ENCODE measurements at regions not wholly inside any gene's neighbourhood (a gene's known extent, or its start where the extent isn't known, plus 50 kb on each side); places are given as distances from the start of the nearest gene placed in this dataset.

DNA sequence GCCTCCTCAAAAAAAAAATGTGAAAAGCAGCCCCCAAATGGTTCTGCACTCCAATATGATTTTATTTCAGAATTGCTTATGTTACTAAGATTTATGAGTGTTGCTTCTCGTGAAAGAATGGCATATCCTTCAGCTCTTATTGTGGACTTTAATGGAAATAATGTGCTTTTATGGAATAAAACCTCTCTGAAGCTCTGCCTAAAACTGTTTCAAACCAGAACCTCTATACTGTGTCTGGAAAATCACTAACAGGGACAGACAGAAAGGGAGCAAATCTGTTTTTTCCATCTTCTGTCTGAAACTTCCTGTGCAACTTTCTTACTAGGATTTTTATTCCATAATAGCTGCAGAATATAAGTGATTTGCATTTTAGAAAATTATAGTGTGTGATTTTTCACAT, 493.1 kb downstream of the ANKRD50 start:
- TF ChIP-seq, protein P1, sequence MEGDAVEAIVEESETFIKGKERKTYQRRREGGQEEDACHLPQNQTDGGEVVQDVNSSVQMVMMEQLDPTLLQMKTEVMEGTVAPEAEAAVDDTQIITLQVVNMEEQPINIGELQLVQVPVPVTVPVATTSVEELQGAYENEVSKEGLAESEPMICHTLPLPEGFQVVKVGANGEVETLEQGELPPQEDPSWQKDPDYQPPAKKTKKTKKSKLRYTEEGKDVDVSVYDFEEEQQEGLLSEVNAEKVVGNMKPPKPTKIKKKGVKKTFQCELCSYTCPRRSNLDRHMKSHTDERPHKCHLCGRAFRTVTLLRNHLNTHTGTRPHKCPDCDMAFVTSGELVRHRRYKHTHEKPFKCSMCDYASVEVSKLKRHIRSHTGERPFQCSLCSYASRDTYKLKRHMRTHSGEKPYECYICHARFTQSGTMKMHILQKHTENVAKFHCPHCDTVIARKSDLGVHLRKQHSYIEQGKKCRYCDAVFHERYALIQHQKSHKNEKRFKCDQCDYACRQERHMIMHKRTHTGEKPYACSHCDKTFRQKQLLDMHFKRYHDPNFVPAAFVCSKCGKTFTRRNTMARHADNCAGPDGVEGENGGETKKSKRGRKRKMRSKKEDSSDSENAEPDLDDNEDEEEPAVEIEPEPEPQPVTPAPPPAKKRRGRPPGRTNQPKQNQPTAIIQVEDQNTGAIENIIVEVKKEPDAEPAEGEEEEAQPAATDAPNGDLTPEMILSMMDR (IDR thresholded peaks at IDR 0.05) = no peak
- TF ChIP-seq POLR2A (IDR thresholded peaks at IDR 0.05) = no peak
- TF ChIP-seq EP300 (IDR thresholded peaks at IDR 0.05) = no peak
- Histone ChIP-seq H3K27ac (no peak overlapping the region), H3K4me1 (no peaks in the 10 kb centered on the region), H3K9me3 (no peaks in the 10 kb centered on the region), H3K4me3 (no peak overlapping the region), H3K27me3 (no peaks in the 10 kb centered on the region), H3K36me3 (no peaks in the 10 kb centered on the region)
- 41 to 53% methylated on average over 1 of the region's 1 CpG for whole genome bisulfite sequencing, 2 donors
- DNase-seq (ENCODE audit: low spot score in 2 of 2) = no peak

DNA sequence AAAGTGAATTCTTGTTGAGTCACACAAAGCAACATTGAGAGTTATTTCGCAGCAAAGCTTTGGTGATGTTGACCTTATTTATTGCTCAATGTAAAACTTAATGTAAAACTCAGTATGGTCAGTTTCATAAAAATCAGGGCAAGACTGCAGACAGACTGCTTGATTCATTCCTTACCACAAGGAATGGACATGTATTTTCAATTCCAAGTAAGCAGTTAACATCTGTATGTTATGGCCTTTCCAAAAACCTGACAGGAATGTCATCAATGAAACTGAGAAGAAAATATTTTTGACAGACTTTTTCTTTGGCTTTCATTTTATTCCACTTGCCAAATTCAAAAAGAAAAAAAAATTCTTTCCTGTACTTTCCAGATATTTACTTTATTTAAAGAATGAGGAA, 488.3 kb downstream of the ANKRD50 start:
- H3K4me1 ChIP-seq = no peaks in the 10 kb centered on the region
- H3K9me3 ChIP-seq = peaks cover 0 to 14% (median 1%) of the 10 kb centered on the region in 4 donors
- no peak for DNase-seq (ENCODE audit: low spot score in 2 of 2)
- H3K27me3 ChIP-seq = no peaks in the 10 kb centered on the region
- TF ChIP-seq POLR2A (IDR thresholded peaks at IDR 0.05) (no peak), EP300 (IDR thresholded peaks at IDR 0.05) (no peak)
- TF ChIP-seq, protein P1 (IDR thresholded peaks at IDR 0.05) = no peak
- 61 to 73% methylated on average over 1 of the region's 1 CpG for WGBS, 2 donors
- H3K4me3 ChIP-seq = no peak overlapping the region
- no peak overlapping the region for H3K27ac ChIP-seq
- H3K36me3 ChIP-seq = no peaks in the 10 kb centered on the region

DNA sequence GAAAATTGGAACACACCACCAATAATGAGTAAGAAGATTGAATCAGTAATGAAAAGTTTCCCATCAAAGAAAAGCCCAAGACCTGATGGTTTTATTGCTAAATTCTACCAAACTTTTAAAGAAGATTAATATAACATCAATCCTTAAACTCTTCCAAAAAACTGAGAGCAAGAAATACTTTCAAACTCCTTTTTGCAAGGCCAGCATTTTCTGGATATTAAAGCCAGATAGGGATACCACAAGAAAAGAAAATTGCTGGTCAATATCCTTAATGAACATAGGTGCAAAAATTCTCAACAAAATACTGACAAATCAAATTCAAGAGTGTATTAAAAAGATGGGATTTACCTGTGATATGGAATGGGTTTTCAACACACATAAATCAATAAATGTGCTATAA, 484.6 kb downstream of the ANKRD50 start:
- TF ChIP-seq, protein P1 (IDR thresholded peaks at IDR 0.05) = no peak
- TF ChIP-seq EP300 (IDR thresholded peaks at IDR 0.05) = no peak
- TF ChIP-seq POLR2A (IDR thresholded peaks at IDR 0.05) = no peak
- H3K9me3 ChIP-seq = peaks cover 0 to 14% (median 1%) of the 10 kb centered on the region in 4 donors
- H3K36me3 ChIP-seq = no peaks in the 10 kb centered on the region
- H3K27ac ChIP-seq = no peak overlapping the region
- no peaks in the 10 kb centered on the region for H3K27me3 ChIP-seq
- no peaks in the 10 kb centered on the region for H3K4me1 ChIP-seq
- no peak overlapping the region for H3K4me3 ChIP-seq
- no peak for DNase-seq (ENCODE audit: low spot score in 2 of 2)

DNA sequence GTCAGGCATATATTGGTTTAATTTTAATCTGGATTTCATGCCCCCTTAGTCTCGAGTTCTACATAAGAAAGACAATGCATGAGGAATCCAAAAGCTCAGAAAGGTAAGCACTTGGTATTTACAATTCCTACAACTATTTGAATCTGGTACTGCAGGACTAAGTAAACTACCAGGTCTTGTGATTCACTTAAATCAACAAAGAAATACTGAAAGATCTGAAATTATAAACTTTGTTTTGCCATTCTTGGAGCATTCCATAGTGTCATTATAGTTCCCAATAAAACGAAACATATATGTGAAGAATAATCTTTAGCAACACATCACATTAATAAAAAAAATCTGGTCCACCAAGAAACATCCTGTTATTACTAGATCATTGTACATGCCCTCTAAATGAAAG, 482.3 kb downstream of the ANKRD50 start:
- Histone ChIP-seq H3K4me1 (no peaks in the 10 kb centered on the region), H3K27me3 (no peaks in the 10 kb centered on the region), H3K4me3 (no peak overlapping the region), H3K36me3 (no peaks in the 10 kb centered on the region), H3K27ac (no peak overlapping the region), H3K9me3 (peaks cover 0 to 14% (median 1%) of the 10 kb centered on the region in 4 donors)
- 77 to 81% methylated on average over 2 of the region's 2 CpGs for WGBS, 2 donors
- TF ChIP-seq, protein P1 (IDR thresholded peaks at IDR 0.05) = no peak
- TF ChIP-seq POLR2A (IDR thresholded peaks at IDR 0.05) (no peak), EP300 (IDR thresholded peaks at IDR 0.05) (no peak)
- DNase-seq (ENCODE audit: low spot score in 2 of 2) = no peak

DNA sequence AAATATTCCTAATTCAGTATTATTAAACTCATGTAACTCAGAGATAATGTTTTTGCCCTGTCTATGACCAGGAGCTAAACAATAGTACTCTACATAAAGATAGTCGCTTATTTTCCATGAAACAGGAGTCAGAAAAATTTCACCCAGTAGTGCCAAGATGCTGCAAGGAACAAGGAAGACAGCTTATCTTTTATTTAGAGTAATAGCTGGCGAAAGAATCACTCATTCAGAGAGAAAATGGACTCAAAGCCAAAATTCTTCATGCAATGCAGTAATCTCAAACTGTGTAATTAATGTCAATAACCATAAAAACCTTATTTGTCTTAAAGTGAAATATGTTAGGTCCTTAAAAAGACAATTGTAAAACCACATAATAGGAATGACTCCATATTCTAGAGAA, 477.8 kb downstream of the ANKRD50 start:
- DNase-seq (ENCODE audit: low spot score in 2 of 2) = no peak
- TF ChIP-seq POLR2A (IDR thresholded peaks at IDR 0.05) (no peak), EP300 (IDR thresholded peaks at IDR 0.05) (no peak)
- TF ChIP-seq, protein P1 (IDR thresholded peaks at IDR 0.05) = no peak

More for the DNA sequence above, 477.8 kb downstream of the ANKRD50 start:
- no peak overlapping the region for H3K4me3 ChIP-seq
- H3K27ac ChIP-seq = no peak overlapping the region
- no peaks in the 10 kb centered on the region for H3K4me1 ChIP-seq
- no peaks in the 10 kb centered on the region for H3K36me3 ChIP-seq
- WGBS, 2 donors = 36 to 40% methylated on average over 2 of the region's 2 CpGs
- no peaks in the 10 kb centered on the region for H3K9me3 ChIP-seq
- H3K27me3 ChIP-seq = no peaks in the 10 kb centered on the region
